Upper lobe of left lung (tissue), 6 donors: ENCODE measurements at regions not wholly inside any gene's neighbourhood (a gene's known extent, or its start where the extent isn't known, plus 50 kb on each side); places are given as distances from the start of the nearest gene placed in this dataset.

Experiments
- ATAC-seq, 2 donors: fragments of 200-7000 bp; cut with Tn5 transposase; one replicate each; pipeline ENCODE4 v1.9.1; 2022; ENCODE audit warnings: mild to moderate bottlenecking in 2 of 2, moderate library complexity in 2 of 2; ENCODE audit not compliant: low FRiP score in 2 of 2
- DNase-seq, 2 donors: peaks; one replicate each; pipeline ENCODE4 v3.0.0-alpha.2; 2019 to 2020
- H3K27ac ChIP-seq, 4 donors: fragments of 200-600 bp; sonication (generic); one replicate each; pipeline ENCODE4 v1.5.1; 2016 to 2019
- H3K27me3 ChIP-seq, 4 donors: fragments of 200-600 bp; sonication (generic); one replicate each; pipeline ENCODE4 v1.5.1; 2017 to 2019
- H3K36me3 ChIP-seq, 4 donors: fragments of 200-600 bp; sonication (generic); one replicate each; pipeline ENCODE4 v1.5.1; 2016 to 2019
- H3K4me1 ChIP-seq, 4 donors: fragments of 200-600 bp; sonication (generic); one replicate each; pipeline ENCODE4 v1.5.1; 2018 to 2019
- H3K4me3 ChIP-seq, 4 donors: fragments of 200-600 bp; sonication (generic); one replicate each; pipeline ENCODE4 v1.5.1; 2017 to 2019; ENCODE audit warnings: mild to moderate bottlenecking in 2 of 4, moderate library complexity in 1 of 4
- H3K9me3 ChIP-seq, 4 donors: fragments of 200-600 bp; sonication (generic); one replicate each; pipeline ENCODE4 v1.5.1; 2018 to 2019
- EP300 ChIP-seq, 4 donors: sonication (generic); formaldehyde crosslinking; IDR thresholded peaks; one replicate each; pipeline ENCODE4 v1.5.1; 2017; ENCODE audit warnings: antibody characterized with exemption in 4 of 4, control low read depth in 2 of 4
- POLR2A ChIP-seq, 4 donors: fragments of 450-650 bp; IDR thresholded peaks; one replicate each; pipeline ENCODE4 v1.5.1; 2016 to 2017; ENCODE audit warnings: antibody characterized with exemption in 4 of 4, mild to moderate bottlenecking in 2 of 4
- POLR2AphosphoS5 ChIP-seq, 2 donors: sonication (generic); formaldehyde crosslinking; IDR thresholded peaks; one replicate each; pipeline ENCODE4 v1.5.1; 2017; ENCODE audit warnings: antibody characterized with exemption in 2 of 2
- WGBS, 2 donors: methylation state at CpG; one replicate each; pipeline ENCODE4 v1.1.5; 2017 to 2018; 5-methylcytosine and 5-hydroxymethylcytosine counted together
- TF ChIP-seq, protein P1 (sequence below), 6 experiments: fragments of 450-650 bp in 4 of 6; fragments of 200-600 bp in 2 of 6; sonication (generic) in 2 of 6; IDR thresholded peaks; one replicate each; pipeline ENCODE4 v1.5.1; 2016 to 2019; ENCODE audit warnings: antibody characterized with exemption in 6 of 6
- donor health status: DM: no; HTN: no; CAD: no; lungs with moderate emphysema.
- donor health status: DM: no; HTN: yes; CAD: no; lungs with severe emphysema.

GRCh38 chr2:47270421-47270820 is 94.1 kb upstream of the CALM2 start:
- no peak for ATAC-seq
- H3K27ac ChIP-seq, result peak overlapping the region in 1 of 4 donors; percentile 64
- DNase-seq, result no peak
- no peaks in the 10 kb centered on the region for H3K9me3 ChIP-seq
- peaks cover 8 to 28% (median 19%) of the 10 kb centered on the region in 4 donors for H3K4me1 ChIP-seq
- H3K4me3 ChIP-seq, result no peak overlapping the region
- WGBS, 2 donors, result 79 to 81% methylated on average over 5 of the region's 5 CpGs
- H3K36me3 ChIP-seq, result no peaks in the 10 kb centered on the region
- TF ChIP-seq EP300 (IDR thresholded peaks at IDR 0.05), result no peak
- TF ChIP-seq POLR2AphosphoS5 (IDR thresholded peaks at IDR 0.05), result no peak
- TF ChIP-seq POLR2A (IDR thresholded peaks at IDR 0.05), result no peak
- TF ChIP-seq, protein P1, sequence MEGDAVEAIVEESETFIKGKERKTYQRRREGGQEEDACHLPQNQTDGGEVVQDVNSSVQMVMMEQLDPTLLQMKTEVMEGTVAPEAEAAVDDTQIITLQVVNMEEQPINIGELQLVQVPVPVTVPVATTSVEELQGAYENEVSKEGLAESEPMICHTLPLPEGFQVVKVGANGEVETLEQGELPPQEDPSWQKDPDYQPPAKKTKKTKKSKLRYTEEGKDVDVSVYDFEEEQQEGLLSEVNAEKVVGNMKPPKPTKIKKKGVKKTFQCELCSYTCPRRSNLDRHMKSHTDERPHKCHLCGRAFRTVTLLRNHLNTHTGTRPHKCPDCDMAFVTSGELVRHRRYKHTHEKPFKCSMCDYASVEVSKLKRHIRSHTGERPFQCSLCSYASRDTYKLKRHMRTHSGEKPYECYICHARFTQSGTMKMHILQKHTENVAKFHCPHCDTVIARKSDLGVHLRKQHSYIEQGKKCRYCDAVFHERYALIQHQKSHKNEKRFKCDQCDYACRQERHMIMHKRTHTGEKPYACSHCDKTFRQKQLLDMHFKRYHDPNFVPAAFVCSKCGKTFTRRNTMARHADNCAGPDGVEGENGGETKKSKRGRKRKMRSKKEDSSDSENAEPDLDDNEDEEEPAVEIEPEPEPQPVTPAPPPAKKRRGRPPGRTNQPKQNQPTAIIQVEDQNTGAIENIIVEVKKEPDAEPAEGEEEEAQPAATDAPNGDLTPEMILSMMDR (IDR thresholded peaks at IDR 0.05), result no peak
- no peaks in the 10 kb centered on the region for H3K27me3 ChIP-seq

- H3K4me3 ChIP-seq, result no peak overlapping the region
- H3K36me3 ChIP-seq, result no peaks in the 10 kb centered on the region
- ATAC-seq (peak; percentile 44 to 78), DNase-seq (peak in 1 of 2 donors; percentile 68)
- TF ChIP-seq, protein P1 (IDR thresholded peaks at IDR 0.05), result no peak
- TF ChIP-seq POLR2AphosphoS5 (IDR thresholded peaks at IDR 0.05), result peak; percentile 33 to 80
- TF ChIP-seq EP300 (IDR thresholded peaks at IDR 0.05), result peak in 1 of 4 donors; percentile 19
- H3K4me1 ChIP-seq, result peaks cover 8 to 26% (median 19%) of the 10 kb centered on the region in 4 donors
- peak overlapping the region in 3 of 4 donors; percentile 17 to 64 (median 31) for H3K27ac ChIP-seq
- no peaks in the 10 kb centered on the region for H3K27me3 ChIP-seq
- 47 to 67% methylated on average over 4 to 5 of the region's 5 CpGs for WGBS, 2 donors
- H3K9me3 ChIP-seq, result no peaks in the 10 kb centered on the region
These were observed 93.3 kb upstream of the CALM2 start for GRCh38 chr2:47269316-47270232.

DNA sequence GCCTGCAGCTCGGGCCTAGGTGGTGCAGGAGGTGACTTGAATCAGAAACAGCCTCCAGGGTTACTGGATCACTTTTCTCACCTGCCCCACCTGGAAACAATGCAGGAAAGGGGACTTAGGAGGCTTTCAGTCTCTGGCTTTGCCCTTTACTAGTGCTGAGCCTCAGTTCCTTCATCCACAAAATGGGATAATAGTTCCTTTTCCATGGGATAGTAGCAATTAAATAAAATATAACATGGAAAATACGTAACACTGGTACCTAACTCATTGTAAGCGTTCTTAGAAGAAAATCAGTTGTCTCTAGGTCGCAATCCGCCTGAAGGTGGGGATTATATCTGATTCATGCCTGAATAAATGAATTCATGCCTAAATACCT is 91.4 kb upstream of the CALM2 start:
- Histone ChIP-seq H3K27me3 (no peaks in the 10 kb centered on the region), H3K27ac (no peak overlapping the region), H3K36me3 (no peaks in the 10 kb centered on the region), H3K9me3 (no peaks in the 10 kb centered on the region), H3K4me1 (peaks cover 7 to 19% (median 14%) of the 10 kb centered on the region in 4 donors), H3K4me3 (no peak overlapping the region)
- ATAC-seq (no peak), DNase-seq (no peak)
- 96% methylated on average over 4 to 5 of the region's 5 CpGs for WGBS, 2 donors
- TF ChIP-seq EP300 (IDR thresholded peaks at IDR 0.05), result no peak
- no peak for TF ChIP-seq POLR2AphosphoS5 (IDR thresholded peaks at IDR 0.05)
- TF ChIP-seq, protein P1 (IDR thresholded peaks at IDR 0.05), result no peak
- no peak for TF ChIP-seq POLR2A (IDR thresholded peaks at IDR 0.05)

GRCh38 chr2:47266939-47267710 is 90.8 kb upstream of the CALM2 start:
- DNase-seq, result no peak
- TF ChIP-seq, protein P1 (IDR thresholded peaks at IDR 0.05), result no peak
- no peak for TF ChIP-seq POLR2AphosphoS5 (IDR thresholded peaks at IDR 0.05)
- TF ChIP-seq POLR2A (IDR thresholded peaks at IDR 0.05), result no peak
- TF ChIP-seq EP300 (IDR thresholded peaks at IDR 0.05), result no peak

More at GRCh38 chr2:47266939-47267710, 90.8 kb upstream of the CALM2 start:
- H3K27me3 ChIP-seq, result no peaks in the 10 kb centered on the region
- WGBS, 2 donors, result 89 to 93% methylated on average over 8 of the region's 8 CpGs
- H3K9me3 ChIP-seq, result no peaks in the 10 kb centered on the region
- no peak for ATAC-seq
- H3K4me3 ChIP-seq, result no peak overlapping the region
- H3K27ac ChIP-seq, result no peak overlapping the region
- no peaks in the 10 kb centered on the region for H3K36me3 ChIP-seq
- peaks cover 5 to 13% (median 8%) of the 10 kb centered on the region in 4 donors for H3K4me1 ChIP-seq
